Right ventricle myocardium superior (tissue), 1 donor: ENCODE measurements at regions not wholly inside any gene's neighbourhood (a gene's known extent, or its start where the extent isn't known, plus 50 kb on each side); places are given as distances from the start of the nearest gene placed in this dataset.
"Not testable (repeated sequence)": the region's sequence is repeated elsewhere in the genome, so short reads cannot be mapped to it uniquely, and the experiment has no call there.

ENCODE experiments used
- ATAC-seq: fragments of 200-7000 bp; cut with Tn5 transposase; one replicate; pipeline ENCODE4 v1.9.1; 2020; ENCODE audit warnings: mild to moderate bottlenecking; ENCODE audit not compliant: poor library complexity
- DNase-seq: peaks from one replicate; pipeline ENCODE4 v3.0.0-alpha.2; 2020
- intact Hi-C: fragments of 100-400 bp; cut with DNase I; formaldehyde crosslinking; loops from one replicate; pipeline ENCODE4 v1.11.2; 2022
- donor health status: DM: no; HTN: yes; CAD: no; lungs with severe emphysema.

DNA sequence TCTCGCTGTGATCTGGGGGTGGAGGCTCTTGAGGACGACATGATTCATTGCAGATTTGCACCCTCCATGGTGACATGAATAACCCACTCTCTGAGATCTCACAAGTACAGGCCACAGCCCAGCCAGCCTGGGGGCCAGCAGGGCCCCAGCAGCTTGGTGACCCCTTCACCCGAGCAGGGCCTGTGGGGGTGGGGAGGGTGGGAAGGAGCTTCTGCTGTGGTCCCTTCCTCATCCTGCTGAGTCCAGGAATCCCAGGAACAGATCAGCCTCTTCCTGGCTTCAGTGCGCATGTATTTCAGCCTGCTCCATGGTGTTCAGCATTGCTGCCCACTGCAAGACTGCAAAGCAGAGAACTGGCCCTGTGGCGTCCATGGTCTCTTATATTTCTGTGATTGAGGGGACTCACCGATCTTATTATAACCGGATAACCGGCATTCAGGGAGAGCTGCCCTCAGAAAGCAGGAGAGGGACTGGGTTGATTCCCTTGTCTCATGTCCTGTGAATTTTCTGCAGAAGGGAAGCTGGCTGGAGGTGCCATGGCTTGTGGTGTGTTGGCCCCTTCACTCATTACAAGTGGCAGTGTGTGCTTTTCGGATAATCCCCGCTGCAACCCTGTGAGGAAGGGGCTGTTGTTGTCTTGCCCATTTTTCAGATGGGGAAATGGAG, 118.8 kb upstream of the FRMD1 start:
- no peak for ATAC-seq
- intact Hi-C loops = no loop called here
- DNase-seq = no peak

DNA sequence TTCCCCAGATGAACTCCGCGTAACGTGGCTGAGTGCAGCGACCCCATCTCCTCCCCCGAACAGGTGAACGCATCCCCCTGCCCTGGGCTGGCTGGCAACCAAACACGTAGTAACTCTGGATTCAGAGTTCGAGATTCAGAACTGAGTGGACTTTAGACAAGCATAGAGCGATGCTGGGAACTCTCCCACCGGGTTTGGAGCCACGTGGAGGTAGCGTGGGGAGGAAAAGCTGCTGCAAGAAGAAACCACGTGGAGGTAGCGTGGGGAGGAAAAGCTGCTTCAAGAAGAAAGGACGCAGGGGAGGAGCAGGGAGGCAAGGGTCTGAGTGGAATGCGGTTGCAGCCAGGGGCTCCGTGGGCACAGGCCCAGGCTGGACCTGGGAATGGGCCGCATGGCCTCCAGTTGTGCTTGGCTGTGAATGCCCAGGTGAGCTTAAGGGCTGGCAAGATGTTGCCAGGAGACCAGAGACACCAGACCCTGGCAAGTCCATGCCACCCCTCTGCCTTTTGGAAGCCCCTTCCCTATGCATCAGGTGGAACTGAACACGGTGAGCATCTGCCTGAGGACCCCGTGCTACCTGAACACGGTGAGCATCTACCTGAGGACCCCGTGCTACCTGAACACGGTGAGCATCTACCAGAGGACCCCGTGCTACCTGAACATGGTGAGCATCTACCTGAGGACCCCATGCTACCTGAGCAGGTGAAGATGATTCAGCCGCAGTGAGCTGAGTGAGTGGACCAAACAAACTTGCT, 118.0 kb upstream of the FRMD1 start:
- intact Hi-C loops = no loop called here
- DNase-seq (no peak), ATAC-seq (no peak)

DNA sequence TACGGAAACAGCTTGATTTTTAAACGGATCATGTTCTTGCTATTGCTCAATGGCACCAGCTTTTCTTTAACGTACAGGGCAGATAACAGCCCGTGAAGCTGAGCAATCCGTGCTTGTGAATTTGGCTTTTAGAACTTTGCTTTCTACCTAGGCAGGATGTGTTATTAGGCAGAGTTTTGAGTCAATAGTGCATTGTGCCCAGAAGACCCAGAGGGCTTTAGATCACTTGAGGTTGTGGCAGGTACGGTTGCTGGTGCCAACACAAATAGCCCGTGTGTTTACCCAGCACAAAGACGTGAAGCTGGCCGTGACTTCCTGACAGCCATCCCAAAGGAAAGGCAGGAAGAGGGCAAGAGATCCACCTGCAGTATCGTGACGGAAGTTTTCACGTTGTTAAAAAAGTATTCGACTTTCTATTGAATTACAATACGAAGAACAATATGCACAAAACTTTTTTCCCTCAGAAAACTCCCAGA, 117.4 kb upstream of the FRMD1 start:
- DNase-seq = no peak
- ATAC-seq = no peak
- intact Hi-C loops = no loop called here

DNA sequence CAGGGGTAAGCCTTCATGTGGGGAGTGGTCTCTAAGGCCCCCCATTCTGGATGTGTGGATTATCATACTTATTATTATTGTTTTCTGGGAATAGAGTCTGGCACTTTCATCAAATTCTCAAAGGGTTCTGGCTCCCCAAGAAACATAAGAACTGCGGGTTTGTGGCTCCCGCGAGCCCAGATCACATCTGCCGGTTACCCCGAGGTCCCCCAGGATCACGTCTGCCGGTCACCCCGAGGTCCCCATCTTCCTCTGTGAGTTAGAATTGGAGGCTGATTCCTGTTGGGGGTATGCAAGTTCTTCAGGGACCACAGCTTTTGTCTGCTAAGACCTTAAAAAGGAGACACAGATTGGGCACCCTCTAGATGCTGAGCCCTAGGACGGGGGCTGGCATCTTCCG, 116.7 kb upstream of the FRMD1 start:
- intact Hi-C loops = no loop called here
- ATAC-seq (no peak), DNase-seq (no peak)

DNA sequence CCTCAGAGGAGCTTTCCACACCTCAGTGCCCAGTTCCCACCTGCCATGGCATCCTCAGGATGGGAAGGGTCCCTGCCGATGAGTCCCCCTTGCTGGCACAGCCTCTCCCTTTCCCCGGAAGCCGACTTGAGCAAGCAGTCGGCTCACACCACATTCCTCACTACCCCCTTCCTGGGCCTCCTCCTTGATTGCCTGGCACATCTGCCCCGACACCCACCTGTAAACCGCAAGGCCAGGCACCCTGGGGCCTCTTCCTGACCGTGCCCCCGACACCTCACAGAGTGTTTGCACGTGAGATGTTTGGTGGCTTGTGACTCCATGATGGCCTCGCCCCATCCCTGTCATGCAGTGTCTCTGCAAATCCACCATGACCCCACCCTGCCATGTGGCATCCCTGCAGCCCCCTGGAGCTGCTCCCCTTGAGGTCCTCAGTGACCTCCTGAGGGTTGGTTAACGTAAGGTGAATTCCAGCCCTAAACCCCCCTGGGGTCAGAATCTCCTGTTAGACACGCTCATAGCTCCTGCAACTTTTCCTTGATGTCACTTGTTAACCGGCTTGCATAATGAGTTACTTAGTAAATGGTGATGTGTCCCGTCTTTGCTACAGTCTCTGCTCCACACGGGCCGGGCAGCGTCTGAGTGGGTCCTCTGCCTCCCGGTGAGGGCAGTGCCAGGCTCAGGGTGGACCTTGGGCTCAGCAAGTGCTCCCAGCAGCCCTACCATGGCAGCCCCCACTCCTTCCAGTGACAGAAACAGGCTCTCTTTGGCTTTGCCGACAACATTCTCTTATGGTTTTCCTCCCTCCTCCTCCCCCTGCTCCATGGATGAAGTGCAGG, 115.9 kb upstream of the FRMD1 start:
- ATAC-seq (no peak), DNase-seq (no peak)
- intact Hi-C loops = no loop called here

DNA sequence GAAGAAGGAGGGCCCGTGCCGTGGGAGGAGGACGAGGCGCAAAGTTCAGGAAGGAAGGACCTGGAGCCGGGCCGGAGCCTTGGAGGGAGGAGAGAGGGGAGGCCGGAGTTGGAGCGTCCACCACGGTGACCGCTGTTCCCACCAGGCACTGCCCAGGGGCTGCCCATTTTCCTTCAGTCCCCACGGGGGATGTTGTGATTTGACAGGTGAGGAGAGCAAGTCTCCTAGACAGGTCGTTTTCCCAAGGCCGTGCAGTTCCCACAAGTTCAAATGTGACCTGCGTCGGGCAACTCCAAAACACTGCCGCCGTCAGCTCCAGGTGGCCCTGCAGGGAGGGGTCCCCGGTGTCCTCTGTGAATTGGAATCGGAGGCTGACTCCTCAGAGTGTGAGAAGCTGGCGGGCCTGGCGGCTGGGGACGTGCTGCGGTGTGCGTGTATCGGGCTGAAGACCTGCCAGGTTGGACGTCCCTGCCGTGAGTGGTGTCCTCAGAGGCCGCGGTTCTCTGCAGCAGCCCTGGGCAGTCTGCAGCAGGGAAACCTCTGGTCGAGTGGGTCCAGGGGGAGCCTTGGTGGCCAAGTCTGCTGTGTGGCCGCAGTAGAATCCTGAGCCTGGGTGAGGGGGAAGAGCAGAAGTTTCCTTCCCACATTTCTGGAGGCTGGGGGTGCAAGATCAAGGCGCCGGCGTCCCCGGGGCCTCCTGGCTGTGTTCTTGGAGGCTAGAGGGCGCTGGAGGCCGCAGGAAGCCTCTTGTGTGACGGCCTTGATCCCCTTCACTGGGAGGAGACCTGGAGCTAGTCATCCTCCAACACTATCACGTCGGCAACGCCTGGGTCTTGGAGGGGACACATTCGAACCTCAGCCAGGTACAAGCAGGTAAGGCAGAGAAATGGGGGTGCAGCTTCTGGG, 115.1 kb upstream of the FRMD1 start:
- ATAC-seq (no peak), DNase-seq (no peak)
- intact Hi-C loops = no loop called here

DNA sequence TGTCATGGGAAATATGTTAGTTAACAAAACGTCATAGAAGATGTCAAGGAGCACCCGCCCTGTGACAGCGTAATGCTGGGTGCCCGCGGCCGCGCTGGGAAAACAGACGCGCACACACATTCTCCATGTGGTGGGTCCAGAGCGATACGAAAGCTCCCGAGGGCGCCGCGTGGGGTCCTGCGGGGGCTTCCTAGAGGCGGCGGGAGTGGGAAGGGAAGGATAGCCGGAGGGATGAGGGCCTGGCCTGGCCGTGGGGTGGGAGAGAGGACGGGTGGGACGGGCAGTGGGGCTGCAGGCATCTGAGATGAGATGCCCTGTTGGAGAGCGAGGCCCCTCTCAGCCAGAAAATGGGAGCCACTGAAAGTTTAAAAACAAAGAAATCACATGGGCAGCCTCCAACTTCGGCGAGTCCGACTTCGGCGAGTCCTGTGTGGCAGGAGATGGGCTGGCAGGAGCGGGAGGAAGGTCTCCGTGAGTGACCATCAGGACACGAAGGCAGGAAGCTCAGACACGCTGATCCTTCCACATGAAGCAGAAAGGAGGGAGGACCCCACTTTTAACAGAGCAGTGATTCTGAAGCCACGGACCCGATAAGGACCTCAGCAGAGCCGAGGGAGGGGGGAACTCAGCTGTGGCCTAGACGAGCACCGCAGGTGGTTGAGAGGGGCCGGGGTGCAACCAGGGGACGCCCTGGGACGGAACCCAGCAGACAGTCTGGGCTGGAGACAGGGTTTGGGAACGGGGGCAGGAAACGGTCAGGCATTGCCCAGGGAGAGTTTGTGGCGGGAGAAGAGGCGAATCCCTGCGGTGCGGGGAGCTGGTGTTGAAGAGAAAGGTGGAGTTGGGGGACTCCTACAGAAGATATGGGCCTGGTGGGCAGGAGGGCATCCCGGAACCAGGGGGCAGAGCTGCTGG, 114.1 kb upstream of the FRMD1 start:
- intact Hi-C loops = no loop called here
- no peak for DNase-seq
- ATAC-seq = no peak

DNA sequence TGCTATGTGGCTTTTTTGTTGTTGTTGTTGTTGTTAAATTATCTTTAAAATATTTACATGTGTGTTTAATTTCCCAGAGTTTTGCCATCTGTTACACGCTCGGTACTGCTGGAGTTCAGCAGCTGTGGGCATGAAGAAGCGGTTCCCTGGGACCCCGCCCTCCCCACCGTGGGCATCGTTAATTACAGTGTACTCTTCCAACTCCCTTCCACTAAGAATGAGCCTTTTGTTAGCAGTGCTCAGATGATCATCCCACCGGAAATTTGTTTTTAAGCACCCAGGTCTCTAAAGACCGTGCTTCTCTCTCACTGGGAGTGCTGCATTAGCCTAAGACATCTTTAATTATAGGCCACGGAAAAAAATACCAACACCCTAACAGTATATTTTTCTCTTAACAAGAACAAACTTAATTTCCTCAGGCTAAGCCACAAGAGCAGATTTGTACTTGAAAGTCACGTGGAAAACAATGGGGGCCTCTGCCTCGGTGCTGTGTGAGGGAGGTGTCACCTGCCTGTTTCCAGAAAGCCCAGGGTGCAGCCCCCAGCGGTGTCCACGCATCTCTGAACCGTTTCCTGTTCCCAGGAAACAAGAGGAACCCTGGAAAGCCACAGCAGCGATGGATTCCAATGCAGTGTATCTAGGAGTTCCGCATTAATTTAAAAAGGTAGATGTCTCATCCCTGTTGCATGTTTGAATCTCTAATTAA, 113.3 kb upstream of the FRMD1 start:
- intact Hi-C loops = no loop called here
- DNase-seq (no peak), ATAC-seq (no peak)

DNA sequence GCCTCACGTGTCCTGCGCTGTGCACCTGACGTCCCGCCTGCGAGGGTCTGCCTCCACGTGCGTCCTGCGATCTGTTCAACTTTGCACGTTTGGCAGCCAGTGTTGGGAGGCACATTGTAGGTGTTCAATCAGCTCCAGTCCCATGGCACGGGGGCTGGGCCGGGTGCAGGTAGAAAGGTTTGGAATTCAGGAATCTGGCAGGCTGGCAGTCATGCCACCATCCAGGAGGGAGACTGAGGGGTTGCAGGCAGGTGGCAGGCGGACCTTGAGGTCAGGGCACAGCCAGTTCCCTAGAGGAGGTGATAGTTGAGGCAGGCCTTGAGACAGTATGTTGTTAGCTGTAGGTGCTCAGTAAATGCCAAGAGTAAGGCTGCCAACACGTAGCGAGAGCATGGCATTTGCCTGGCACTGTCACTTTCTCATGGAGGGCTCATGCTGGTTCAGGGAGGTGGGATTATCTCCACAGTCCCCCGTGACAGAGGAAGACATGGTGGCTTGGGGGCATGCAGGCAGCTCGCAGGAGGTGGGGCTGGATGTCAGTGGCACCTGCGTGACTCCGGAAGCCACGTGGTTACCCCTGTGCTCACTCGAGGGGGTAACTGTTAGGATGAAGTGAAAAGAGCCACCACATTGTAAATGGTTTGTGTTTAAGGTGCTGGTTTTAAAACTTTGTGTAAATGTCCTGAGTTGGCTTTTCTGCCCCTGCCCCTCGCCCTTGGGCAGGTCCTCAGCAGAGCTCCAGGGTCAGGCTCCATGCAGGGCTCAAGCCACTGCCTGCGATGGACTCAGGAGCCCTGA, 111.8 kb upstream of the FRMD1 start:
- DNase-seq = no peak
- ATAC-seq = no peak
- intact Hi-C loops = no loop called here

DNA sequence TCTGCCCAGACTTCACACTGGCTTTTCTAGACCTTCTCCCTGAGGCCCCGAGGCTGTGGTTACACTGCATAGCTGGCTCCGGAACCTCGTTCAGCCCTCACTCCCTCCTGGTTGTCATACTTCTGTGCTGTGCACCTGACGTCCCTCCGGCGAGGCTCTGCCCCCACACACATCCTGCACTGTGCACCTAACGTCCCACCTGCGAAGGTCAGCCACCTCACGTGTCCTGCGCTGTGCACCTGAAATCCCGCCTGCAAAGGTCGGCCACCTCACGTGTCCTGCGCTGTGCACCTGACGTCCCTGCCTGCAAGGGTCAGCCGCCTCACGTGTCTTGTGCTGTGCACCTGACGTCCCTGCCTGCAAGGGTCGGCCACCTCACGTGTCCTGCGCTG, 111.0 kb upstream of the FRMD1 start:
- intact Hi-C loops = no loop called here
- DNase-seq (no peak), ATAC-seq (no peak)

DNA sequence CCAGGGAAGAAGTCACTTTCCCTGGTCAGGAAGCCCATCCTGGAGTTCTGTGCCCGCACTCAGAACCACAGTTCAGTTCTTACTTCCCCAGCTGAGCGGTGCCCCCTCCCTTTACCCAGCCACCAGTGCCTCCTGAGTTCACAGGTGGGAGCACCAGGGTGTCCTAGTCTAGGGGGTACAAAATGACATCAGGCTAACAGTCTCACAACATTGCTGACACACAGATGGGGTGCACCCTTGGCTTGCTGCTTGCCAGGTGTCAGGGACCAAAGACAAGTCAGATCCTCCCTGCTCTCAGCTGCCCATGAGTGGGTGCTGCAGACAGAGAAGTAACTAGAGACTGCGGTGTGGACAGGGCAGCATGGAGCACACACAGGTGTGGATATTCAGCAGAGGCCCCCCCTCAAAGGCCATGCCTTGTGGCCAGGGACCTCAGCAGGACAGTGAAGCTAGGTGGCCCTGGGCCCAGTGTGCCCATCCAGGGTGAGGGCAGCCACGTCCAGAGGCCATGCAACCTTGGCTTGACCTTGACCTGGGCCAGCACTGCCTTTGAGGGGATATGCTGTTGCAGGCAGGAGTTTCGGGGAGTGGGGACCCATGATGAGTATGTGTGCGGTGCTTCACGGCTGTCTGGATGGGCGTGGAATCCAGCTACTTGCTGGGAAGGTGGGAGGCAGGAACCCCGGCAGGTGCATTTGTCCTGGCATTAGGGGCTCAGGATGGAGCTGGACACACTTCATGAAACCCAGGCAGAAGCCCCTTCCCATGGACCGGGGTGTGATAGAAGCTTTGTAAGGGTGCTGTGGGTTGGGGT, 110.4 kb upstream of the FRMD1 start:
- DNase-seq = no peak
- ATAC-seq = no peak
- intact Hi-C loops = no loop called here

DNA sequence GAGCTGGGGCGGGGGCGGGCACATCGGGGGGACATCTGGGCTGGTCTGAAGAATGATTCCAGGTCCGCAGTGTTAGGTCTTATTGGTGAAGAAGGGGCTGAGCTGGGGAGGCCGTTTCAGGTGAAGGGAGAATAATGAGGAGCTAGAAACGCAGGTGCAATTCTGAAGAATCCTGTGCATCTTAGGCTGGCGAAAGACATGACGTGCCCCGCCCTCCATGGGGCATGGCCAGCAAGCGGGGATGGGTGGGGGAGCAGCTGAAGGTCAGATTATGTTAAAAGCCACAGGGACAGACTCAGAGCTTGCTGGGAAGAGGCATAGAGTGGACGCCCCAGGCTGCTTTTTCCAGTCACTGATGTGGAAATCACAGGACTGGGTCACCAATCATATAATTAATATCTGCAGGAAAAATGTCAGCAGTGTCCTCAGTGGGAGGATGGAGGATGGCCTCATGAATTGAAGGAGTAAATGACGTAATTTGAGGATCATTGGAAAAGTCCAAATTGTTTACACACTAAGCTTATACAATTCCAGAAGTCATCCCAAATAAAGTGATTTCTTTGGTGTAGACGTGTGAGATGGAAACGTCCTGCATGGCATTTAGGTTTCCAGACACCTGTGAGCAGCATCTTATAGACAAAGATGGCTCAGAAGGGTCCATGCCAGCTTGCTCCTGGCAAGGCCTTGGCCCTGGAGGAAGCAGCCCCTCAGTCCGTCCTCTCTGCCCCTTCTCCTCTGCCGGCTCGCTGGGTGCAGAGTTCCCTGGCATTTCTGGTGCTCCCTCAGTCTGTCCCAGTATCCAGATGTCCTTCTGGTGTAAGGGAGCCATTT, 109.6 kb upstream of the FRMD1 start:
- no peak for DNase-seq
- intact Hi-C loops = no loop called here
- no peak for ATAC-seq

DNA sequence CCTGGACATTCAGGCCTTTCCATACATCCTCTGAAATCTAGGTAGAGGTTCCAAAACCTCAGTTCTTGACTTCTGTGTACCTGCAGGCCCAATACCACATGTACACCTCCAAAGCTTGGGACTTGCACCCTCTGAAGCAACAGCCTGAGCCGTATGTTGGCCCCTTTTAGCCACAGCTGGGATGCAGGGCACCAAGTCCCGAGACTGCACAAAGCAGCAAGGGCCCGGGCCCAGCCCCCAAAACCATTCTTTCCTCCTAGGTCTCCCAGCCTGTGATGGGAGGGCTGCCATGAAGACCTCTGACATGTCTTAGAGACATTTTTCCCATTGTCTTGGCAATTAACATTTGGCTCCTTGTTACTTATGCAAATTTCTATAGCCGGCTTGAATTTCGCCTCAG, 107.4 kb upstream of the FRMD1 start:
- no peak for DNase-seq
- no peak for ATAC-seq
- intact Hi-C loops = no loop called here

DNA sequence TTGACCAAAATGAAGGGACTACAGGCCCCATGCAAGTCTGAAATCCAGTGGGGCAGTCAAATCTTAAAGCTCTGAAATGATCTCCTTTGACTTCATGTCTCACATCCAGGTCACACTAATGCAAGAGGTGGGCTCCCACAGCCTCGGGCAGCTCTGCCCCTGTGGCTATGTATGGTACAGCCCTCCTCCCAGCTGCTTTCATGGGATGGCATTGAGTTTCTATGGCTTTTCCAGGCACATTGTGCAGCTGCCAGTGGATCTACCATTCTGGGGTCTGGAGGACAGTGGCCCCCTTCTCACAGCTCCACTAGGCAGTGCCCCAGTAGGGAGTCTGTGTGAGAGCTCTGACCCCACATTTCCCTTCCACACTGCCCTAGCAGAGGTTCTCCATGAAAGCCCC, 107.0 kb upstream of the FRMD1 start:
- DNase-seq, intact Hi-C loops, ATAC-seq: not testable (repeated sequence)

DNA sequence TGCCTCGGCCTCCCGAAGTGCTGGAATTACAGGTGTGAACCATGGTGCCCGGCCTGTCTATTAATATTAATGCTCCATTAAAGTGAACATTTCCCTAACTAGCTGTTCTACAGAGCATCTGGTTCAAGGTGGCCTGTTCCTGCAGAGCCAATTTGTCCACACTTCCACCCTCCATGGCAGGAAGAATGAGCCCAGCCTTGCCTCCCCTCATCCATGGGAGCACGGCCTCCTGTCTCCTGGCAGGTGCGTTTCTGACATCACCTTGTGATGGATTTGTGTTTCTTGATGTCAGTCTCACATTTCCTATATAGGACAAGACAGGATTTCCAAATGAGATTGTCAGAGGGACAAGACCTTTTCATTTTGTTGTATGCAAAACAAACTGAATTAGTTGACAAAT, 105.7 kb upstream of the FRMD1 start:
- intact Hi-C loops = no loop called here
- ATAC-seq (no peak), DNase-seq (no peak)
